Gastroesophageal sphincter (tissue), 4 donors: ENCODE measurements at regions not wholly inside any gene's neighbourhood (a gene's known extent, or its start where the extent isn't known, plus 50 kb on each side); places are given as distances from the start of the nearest gene placed in this dataset.

Experiments
- ATAC-seq: fragments of 150-250 bp; one replicate; pipeline ENCODE4 v1.9.1; 2016; ENCODE audit warnings: mild to moderate bottlenecking, moderate library complexity
- H3K27ac ChIP-seq, 4 donors: fragments of 200-600 bp; sonication (generic) in 3 of 4; 1 replicate in 3 of 4; 2 replicates in 1 of 4; pipeline ENCODE4 v1.5.1; 2016 to 2019
- H3K27me3 ChIP-seq: fragments of 200-600 bp; sonication (generic); one replicate; pipeline ENCODE4 v1.5.1; 2019
- H3K36me3 ChIP-seq, 2 donors: fragments of 200-600 bp; sonication (generic); one replicate each; pipeline ENCODE4 v1.5.1; 2019; ENCODE audit warnings: control low read depth in 1 of 2
- H3K4me1 ChIP-seq, 3 donors: fragments of 200-600 bp; sonication (generic); 1 replicate in 2 of 3; 2 replicates in 1 of 3; pipeline ENCODE4 v1.5.1; 2016 to 2019; ENCODE audit warnings: control low read depth in 2 of 3
- H3K4me3 ChIP-seq, 2 donors: fragments of 200-600 bp; sonication (generic); one replicate each; pipeline ENCODE4 v1.5.1; 2019; ENCODE audit warnings: mild to moderate bottlenecking in 1 of 2, moderate library complexity in 1 of 2
- H3K9me3 ChIP-seq, 3 donors: fragments of 200-600 bp; sonication (generic); one replicate each; pipeline ENCODE4 v1.5.1; 2017 to 2019; ENCODE audit warnings: control low read depth in 2 of 3
- CTCF ChIP-seq, 4 experiments: fragments of 200-600 bp in 2 of 4; fragments of 450-650 bp in 2 of 4; sonication (generic) in 1 of 4; IDR thresholded peaks; one replicate each; pipeline ENCODE4 v1.5.1; 2017 to 2019; ENCODE audit warnings: antibody characterized with exemption in 4 of 4, mild to moderate bottlenecking in 2 of 4, moderate library complexity in 2 of 4
- EP300 ChIP-seq: sonication (generic); formaldehyde crosslinking; IDR thresholded peaks from one replicate; pipeline ENCODE4 v1.6.1; 2017; ENCODE audit warnings: antibody characterized with exemption, mild to moderate bottlenecking
- POLR2A ChIP-seq, 2 donors: fragments of 450-650 bp; IDR thresholded peaks; one replicate each; pipeline ENCODE4 v1.6.1; 2017; ENCODE audit warnings: antibody characterized with exemption in 2 of 2, mild to moderate bottlenecking in 2 of 2, moderate library complexity in 1 of 2
- POLR2AphosphoS5 ChIP-seq: sonication (generic); formaldehyde crosslinking; IDR thresholded peaks from one replicate; pipeline ENCODE4 v1.6.1; 2017; ENCODE audit warnings: antibody characterized with exemption
- WGBS, 2 donors: methylation state at CpG; one replicate each; pipeline ENCODE4 v1.1.5; 2018; ENCODE audit warnings: low coverage in 1 of 2; 5-methylcytosine and 5-hydroxymethylcytosine counted together

GRCh38 chr4:176910646-176911045 is 117.9 kb upstream of the VEGFC start:
- no peak for TF ChIP-seq POLR2AphosphoS5
- TF ChIP-seq POLR2A (IDR thresholded peaks at IDR 0.05), result no peak
- TF ChIP-seq CTCF (IDR thresholded peaks at IDR 0.05), result no peak
- TF ChIP-seq EP300, result no peak
- H3K36me3 ChIP-seq, result no peaks in the 10 kb centered on the region
- H3K27me3 ChIP-seq, result no peaks in the 10 kb centered on the region
- H3K27ac ChIP-seq, result no peak overlapping the region
- H3K4me1 ChIP-seq, result no peaks in the 10 kb centered on the region
- ATAC-seq, result no peak
- no peak overlapping the region for H3K4me3 ChIP-seq
- H3K9me3 ChIP-seq, result peaks cover 0 to 12% (median 0%) of the 10 kb centered on the region in 3 donors
- 77% methylated on average over 2 of the region's 2 CpGs; no CpG with 5 or more reads in 1 of the 2 donors for WGBS, 2 donors

DNA sequence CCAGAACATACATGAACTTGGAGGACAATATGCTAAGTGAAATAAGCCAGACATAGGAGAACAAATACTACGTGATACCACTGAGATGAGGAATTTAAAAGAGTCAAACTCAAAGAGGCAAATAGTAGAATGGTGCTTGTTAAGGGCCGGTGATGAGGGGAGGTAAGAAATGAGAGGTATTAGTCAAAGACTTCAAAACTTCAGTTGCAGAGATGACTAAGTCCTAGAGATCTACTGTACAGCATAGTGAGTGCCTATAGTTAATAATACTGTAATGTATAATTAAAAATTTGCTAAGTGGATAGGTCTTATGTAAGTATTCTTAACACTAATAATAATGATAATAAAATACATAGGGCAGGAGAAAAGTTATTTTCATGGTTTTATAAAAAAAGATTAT is 126.9 kb upstream of the VEGFC start:
- ATAC-seq, result no peak
- no peak for TF ChIP-seq EP300
- TF ChIP-seq POLR2AphosphoS5, result no peak
- no peak for TF ChIP-seq CTCF (IDR thresholded peaks at IDR 0.05)
- TF ChIP-seq POLR2A (IDR thresholded peaks at IDR 0.05), result no peak

GRCh38 chr4:176920694-176921093 is 128.0 kb upstream of the VEGFC start:
- ATAC-seq, result no peak
- whole genome bisulfite sequencing, 2 donors, result 26 to 47% methylated on average over 4 of the region's 4 CpGs
- no peaks in the 10 kb centered on the region for H3K27me3 ChIP-seq
- no peaks in the 10 kb centered on the region for H3K36me3 ChIP-seq
- TF ChIP-seq EP300 (no peak), POLR2AphosphoS5 (no peak), POLR2A (IDR thresholded peaks at IDR 0.05) (no peak), CTCF (IDR thresholded peaks at IDR 0.05) (no peak)
- peaks cover 0 to 7% (median 0%) of the 10 kb centered on the region in 3 donors for H3K9me3 ChIP-seq
- H3K4me3 ChIP-seq, result no peak overlapping the region
- H3K4me1 ChIP-seq, result no peaks in the 10 kb centered on the region
- H3K27ac ChIP-seq, result no peak overlapping the region

More for the DNA sequence above, 126.9 kb upstream of the VEGFC start:
- Histone ChIP-seq H3K36me3 (no peaks in the 10 kb centered on the region), H3K4me1 (no peaks in the 10 kb centered on the region), H3K27ac (no peak overlapping the region), H3K4me3 (no peak overlapping the region), H3K9me3 (peaks cover 0 to 9% (median 0%) of the 10 kb centered on the region in 3 donors), H3K27me3 (no peaks in the 10 kb centered on the region)
- WGBS, 2 donors, result 63 to 80% methylated on average over 2 of the region's 2 CpGs

DNA sequence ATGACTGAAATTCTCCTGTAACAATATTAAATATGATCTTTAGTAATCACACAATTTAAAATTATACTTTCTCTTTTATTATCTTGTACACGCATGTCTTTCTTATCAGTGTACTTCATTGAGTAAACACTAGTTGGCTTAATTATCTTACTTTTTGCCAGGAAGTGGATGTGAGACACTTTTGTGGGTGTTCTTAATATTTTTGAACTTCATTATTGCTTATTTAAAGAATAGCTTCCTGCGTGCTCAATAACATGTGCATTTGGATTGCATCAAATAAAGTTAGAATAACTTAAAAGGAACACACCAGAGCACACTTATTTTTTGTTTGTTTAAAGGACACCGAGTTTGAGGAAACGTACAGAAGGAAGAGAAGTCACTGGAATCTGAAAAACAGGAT is 128.5 kb upstream of the VEGFC start:
- TF ChIP-seq POLR2AphosphoS5, result no peak
- no peak for TF ChIP-seq POLR2A (IDR thresholded peaks at IDR 0.05)
- TF ChIP-seq EP300, result no peak
- TF ChIP-seq CTCF (IDR thresholded peaks at IDR 0.05), result no peak
- 27 to 73% methylated on average over 4 of the region's 4 CpGs for WGBS, 2 donors
- no peak overlapping the region for H3K4me3 ChIP-seq
- no peaks in the 10 kb centered on the region for H3K4me1 ChIP-seq
- peaks cover 0 to 5% (median 0%) of the 10 kb centered on the region in 3 donors for H3K9me3 ChIP-seq
- ATAC-seq, result no peak
- no peak overlapping the region for H3K27ac ChIP-seq
- H3K27me3 ChIP-seq, result no peaks in the 10 kb centered on the region
- no peaks in the 10 kb centered on the region for H3K36me3 ChIP-seq

GRCh38 chr4:176924238-176924637 is 131.5 kb upstream of the VEGFC start:
- WGBS, 2 donors, result 93 to 96% methylated on average over 4 of the region's 4 CpGs
- no peak overlapping the region for H3K27ac ChIP-seq
- TF ChIP-seq POLR2A (IDR thresholded peaks at IDR 0.05), result no peak
- no peak for TF ChIP-seq CTCF (IDR thresholded peaks at IDR 0.05)
- TF ChIP-seq POLR2AphosphoS5, result no peak
- TF ChIP-seq EP300, result no peak

More at GRCh38 chr4:176924238-176924637, 131.5 kb upstream of the VEGFC start:
- H3K36me3 ChIP-seq, result no peaks in the 10 kb centered on the region
- H3K4me3 ChIP-seq, result no peak overlapping the region
- no peaks in the 10 kb centered on the region for H3K27me3 ChIP-seq
- no peak for ATAC-seq
- no peaks in the 10 kb centered on the region for H3K9me3 ChIP-seq
- H3K4me1 ChIP-seq, result peaks cover 0 to 3% (median 0%) of the 10 kb centered on the region in 3 donors
